Hepatocyte (in vitro differentiated cells): ENCODE measurements at regions not wholly inside any gene's neighbourhood (a gene's known extent, or its start where the extent isn't known, plus 50 kb on each side); places are given as distances from the start of the nearest gene placed in this dataset.

Experiments used
- DNase-seq: peaks from one replicate; pipeline ENCODE4 v3.0.0-alpha.2; 2016; ENCODE audit warnings: low spot score
- H2AFZ ChIP-seq: fragments of 200-600 bp; sonication (generic); 2 replicates; pipeline ENCODE4 v1.6.0; 2016; ENCODE audit warnings: antibody characterized with exemption, mild to moderate bottlenecking
- H3K27ac ChIP-seq: fragments of 200-600 bp; sonication (generic); 2 replicates; pipeline ENCODE4 v1.5.1; 2016; ENCODE audit warnings: mild to moderate bottlenecking
- H3K27me3 ChIP-seq: fragments of 200-600 bp; sonication (generic); 2 replicates; pipeline ENCODE4 v1.6.1; 2016
- H3K36me3 ChIP-seq: fragments of 200-600 bp; sonication (generic); replicated peaks from 2 replicates; pipeline ENCODE4 v1.5.1; 2016; ENCODE audit warnings: low read depth; ENCODE audit not compliant: insufficient read depth
- H3K4me1 ChIP-seq: fragments of 200-600 bp; sonication (generic); 2 replicates; pipeline ENCODE4 v1.5.1; 2016; ENCODE audit warnings: mild to moderate bottlenecking, moderate library complexity; ENCODE audit not compliant: insufficient read depth
- H3K4me2 ChIP-seq: fragments of 200-600 bp; sonication (generic); 2 replicates; pipeline ENCODE4 v1.6.0; 2016
- H3K4me3 ChIP-seq: fragments of 200-600 bp; sonication (generic); 2 replicates; pipeline ENCODE4 v1.5.1; 2016; ENCODE audit warnings: mild to moderate bottlenecking
- H3K79me2 ChIP-seq: fragments of 200-600 bp; sonication (generic); 2 replicates; pipeline ENCODE4 v1.6.0; 2017; ENCODE audit warnings: mild to moderate bottlenecking
- H3K9me2 ChIP-seq: fragments of 200-600 bp; sonication (generic); replicated peaks from 2 replicates; pipeline ENCODE4 v1.6.0; 2017; ENCODE audit warnings: mild to moderate bottlenecking; ENCODE audit not compliant: insufficient read depth
- H3K9me3 ChIP-seq: fragments of 200-600 bp; sonication (generic); 2 replicates; pipeline ENCODE4 v1.5.1; 2016; ENCODE audit warnings: low read depth, mild to moderate bottlenecking
- H4K20me1 ChIP-seq: fragments of 200-600 bp; sonication (generic); 2 replicates; pipeline ENCODE4 v1.6.0; 2016; ENCODE audit warnings: mild to moderate bottlenecking; ENCODE audit not compliant: insufficient read depth, poor library complexity, severe bottlenecking
- EZH2 ChIP-seq: fragments of 200-600 bp; sonication (generic); IDR thresholded peaks from 2 replicates; pipeline ENCODE4 v1.6.1; 2016; ENCODE audit warnings: antibody characterized with exemption, mild to moderate bottlenecking, borderline replicate concordance
- EZH2phosphoT487 ChIP-seq: fragments of 200-600 bp; sonication (generic); IDR thresholded peaks from one replicate; pipeline ENCODE4 v1.6.1; 2018; ENCODE audit warnings: antibody characterized with exemption, mild to moderate bottlenecking, low read depth, moderate library complexity; ENCODE audit not compliant: unreplicated experiment, severe bottlenecking
- WGBS: methylation state at CpG from one replicate; pipeline ENCODE4 v1.1.6; 2016; ENCODE audit warnings: low lambda C conversion rate; ENCODE audit errors: missing lambda C conversion rate; 5-methylcytosine and 5-hydroxymethylcytosine counted together
- TF ChIP-seq, protein P1 (sequence below): fragments of 200-600 bp; sonication (generic); IDR thresholded peaks from 2 replicates; pipeline ENCODE4 v1.5.1; 2016; ENCODE audit warnings: antibody characterized with exemption, mild to moderate bottlenecking; ENCODE audit not compliant: poor library complexity

DNA sequence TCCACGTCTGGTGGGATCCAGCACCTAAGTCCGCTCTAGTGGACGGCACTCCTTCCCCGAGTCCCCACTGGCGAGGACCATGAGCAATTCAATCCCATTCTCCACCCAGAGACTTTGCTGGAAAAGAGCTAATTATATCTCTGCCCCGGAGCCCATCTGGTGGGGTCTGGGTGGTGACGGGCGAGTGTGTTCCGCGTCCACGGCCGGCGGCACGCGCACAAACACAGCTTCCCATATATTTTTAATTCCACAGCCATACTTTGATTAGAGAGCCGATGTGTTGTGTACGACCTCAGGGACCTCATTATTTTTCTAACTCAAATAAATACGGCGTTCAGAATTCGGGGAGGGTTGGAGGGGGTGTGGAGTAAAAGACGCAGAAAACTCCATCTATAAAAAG is 64.1 kb upstream of the ADGRE5 start:
- no peaks in the 10 kb centered on the region for H3K4me1 ChIP-seq
- no peak overlapping the region for H3K27ac ChIP-seq
- no peak overlapping the region for H3K4me3 ChIP-seq
- 89% methylated on average over 21 of the region's 21 CpGs for WGBS
- H3K36me3 ChIP-seq = no peaks in the 10 kb centered on the region
- no peak overlapping the region for H3K4me2 ChIP-seq
- H3K79me2 ChIP-seq = no peaks in the 10 kb centered on the region
- no peak overlapping the region for H2AFZ ChIP-seq
- no peaks in the 10 kb centered on the region for H3K27me3 ChIP-seq
- no peaks in the 10 kb centered on the region for H3K9me2 ChIP-seq
- H3K9me3 ChIP-seq = no peaks in the 10 kb centered on the region
- DNase-seq = no peak
- H4K20me1 ChIP-seq = no peaks in the 10 kb centered on the region
- no peak for TF ChIP-seq EZH2phosphoT487
- TF ChIP-seq, protein P1, sequence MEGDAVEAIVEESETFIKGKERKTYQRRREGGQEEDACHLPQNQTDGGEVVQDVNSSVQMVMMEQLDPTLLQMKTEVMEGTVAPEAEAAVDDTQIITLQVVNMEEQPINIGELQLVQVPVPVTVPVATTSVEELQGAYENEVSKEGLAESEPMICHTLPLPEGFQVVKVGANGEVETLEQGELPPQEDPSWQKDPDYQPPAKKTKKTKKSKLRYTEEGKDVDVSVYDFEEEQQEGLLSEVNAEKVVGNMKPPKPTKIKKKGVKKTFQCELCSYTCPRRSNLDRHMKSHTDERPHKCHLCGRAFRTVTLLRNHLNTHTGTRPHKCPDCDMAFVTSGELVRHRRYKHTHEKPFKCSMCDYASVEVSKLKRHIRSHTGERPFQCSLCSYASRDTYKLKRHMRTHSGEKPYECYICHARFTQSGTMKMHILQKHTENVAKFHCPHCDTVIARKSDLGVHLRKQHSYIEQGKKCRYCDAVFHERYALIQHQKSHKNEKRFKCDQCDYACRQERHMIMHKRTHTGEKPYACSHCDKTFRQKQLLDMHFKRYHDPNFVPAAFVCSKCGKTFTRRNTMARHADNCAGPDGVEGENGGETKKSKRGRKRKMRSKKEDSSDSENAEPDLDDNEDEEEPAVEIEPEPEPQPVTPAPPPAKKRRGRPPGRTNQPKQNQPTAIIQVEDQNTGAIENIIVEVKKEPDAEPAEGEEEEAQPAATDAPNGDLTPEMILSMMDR = no peak
- TF ChIP-seq EZH2 = no peak

DNA sequence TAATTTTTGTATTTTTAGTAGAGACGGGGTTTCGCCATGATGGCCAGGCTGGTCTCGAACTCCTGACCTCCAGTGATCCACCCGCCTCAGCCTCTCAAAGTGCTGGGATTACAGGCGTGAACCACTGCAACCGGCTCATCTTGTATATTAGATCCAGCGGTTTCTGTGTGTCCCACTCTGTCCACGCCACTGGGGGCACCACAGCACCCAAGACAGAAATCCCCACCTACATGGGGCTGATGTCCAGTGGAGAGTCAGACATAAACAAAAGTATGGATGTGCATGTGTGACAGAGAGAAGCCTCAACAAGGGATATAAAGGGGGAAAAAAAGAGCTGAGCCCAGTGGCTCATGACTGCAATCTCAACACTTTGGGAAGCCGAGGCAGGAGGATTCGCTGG is 65.8 kb upstream of the ADGRE5 start:
- H3K9me3 ChIP-seq = no peaks in the 10 kb centered on the region
- no peak for DNase-seq
- H3K79me2 ChIP-seq = no peaks in the 10 kb centered on the region
- no peaks in the 10 kb centered on the region for H3K36me3 ChIP-seq
- H3K4me2 ChIP-seq = no peak overlapping the region
- no peaks in the 10 kb centered on the region for H3K4me1 ChIP-seq
- TF ChIP-seq, protein P1 = no peak
- TF ChIP-seq EZH2 (no peak), EZH2phosphoT487 (no peak)
- no peaks in the 10 kb centered on the region for H3K27me3 ChIP-seq
- no peak overlapping the region for H3K4me3 ChIP-seq
- H3K27ac ChIP-seq = no peak overlapping the region
- no peaks in the 10 kb centered on the region for H3K9me2 ChIP-seq
- no peaks in the 10 kb centered on the region for H4K20me1 ChIP-seq
- no peak overlapping the region for H2AFZ ChIP-seq
- WGBS = 92% methylated on average over 10 of the region's 10 CpGs

DNA sequence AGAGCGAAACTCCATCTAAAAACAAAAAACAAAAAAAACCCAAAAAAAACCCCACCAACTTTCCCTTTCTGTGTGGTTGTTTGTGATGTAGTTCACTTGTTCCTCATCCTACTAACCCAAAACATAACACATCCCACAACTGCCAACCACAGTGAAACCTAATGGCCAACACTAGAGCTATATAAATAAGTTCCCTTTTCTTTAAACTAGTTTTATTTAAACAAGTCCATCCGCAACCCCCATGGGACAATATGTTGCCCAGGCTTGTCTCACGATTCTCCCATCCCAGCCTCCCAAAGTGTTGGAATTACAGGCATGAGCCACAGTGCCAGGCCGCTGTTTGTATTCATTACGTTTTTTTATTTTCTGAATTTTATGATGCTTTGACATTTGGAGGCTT is 71.2 kb upstream of the ADGRE5 start:
- H3K4me3 ChIP-seq = no peak overlapping the region
- H3K9me2 ChIP-seq = no peaks in the 10 kb centered on the region
- no peaks in the 10 kb centered on the region for H3K79me2 ChIP-seq
- 63% methylated on average over 5 of the region's 5 CpGs for WGBS
- H3K27ac ChIP-seq = no peak overlapping the region
- no peak for TF ChIP-seq EZH2phosphoT487
- TF ChIP-seq, protein P1 = no peak
- TF ChIP-seq EZH2 = no peak
- no peaks in the 10 kb centered on the region for H3K4me1 ChIP-seq
- H3K9me3 ChIP-seq = no peaks in the 10 kb centered on the region
- H3K27me3 ChIP-seq = no peaks in the 10 kb centered on the region
- no peak overlapping the region for H2AFZ ChIP-seq
- no peak for DNase-seq
- no peaks in the 10 kb centered on the region for H4K20me1 ChIP-seq
- no peaks in the 10 kb centered on the region for H3K36me3 ChIP-seq
- no peak overlapping the region for H3K4me2 ChIP-seq

DNA sequence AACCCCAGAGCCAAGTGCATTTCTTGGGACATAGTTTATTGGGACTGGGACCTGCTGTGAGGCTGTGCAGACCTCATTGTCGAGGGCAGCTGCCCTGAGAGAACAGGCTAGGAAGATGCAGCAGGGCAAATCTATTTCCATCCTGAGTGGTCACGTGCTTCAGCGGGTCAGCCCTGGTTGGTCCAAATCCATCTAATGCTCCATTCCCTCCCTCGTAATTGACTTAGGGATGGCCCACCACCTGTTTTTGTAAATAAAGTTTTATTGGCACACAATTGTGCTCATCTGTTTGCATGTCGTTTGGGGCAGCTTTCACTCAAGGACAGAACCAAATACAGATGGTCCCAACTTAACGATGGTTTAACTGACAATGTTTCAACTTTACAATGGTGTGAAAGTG is 75.5 kb upstream of the ADGRE5 start:
- Histone ChIP-seq H3K4me3 (no peak overlapping the region), H3K79me2 (no peaks in the 10 kb centered on the region), H3K4me1 (no peaks in the 10 kb centered on the region), H3K4me2 (no peak overlapping the region), H3K9me2 (no peaks in the 10 kb centered on the region), H3K36me3 (no peaks in the 10 kb centered on the region), H3K27me3 (no peaks in the 10 kb centered on the region), H4K20me1 (no peaks in the 10 kb centered on the region), H3K27ac (no peak overlapping the region), H2AFZ (no peak overlapping the region), H3K9me3 (no peaks in the 10 kb centered on the region)
- TF ChIP-seq EZH2phosphoT487 (no peak), EZH2 (no peak)
- TF ChIP-seq, protein P1 = no peak
- 80% methylated on average over 6 of the region's 6 CpGs for WGBS
- DNase-seq = no peak
